Activated CD4-positive, alpha-beta T cell treated with anti-CD3 and anti-CD28 coated beads, Interleukin-2, amount 10 ng/mL, durations not matched to agents 7 days and 5 days (primary cell): ENCODE measurements at regions not wholly inside any gene's neighbourhood (a gene's known extent, or its start where the extent isn't known, plus 50 kb on each side); places are given as distances from the start of the nearest gene placed in this dataset.
A peak's percentile ranks its signal among the peaks of the same experiment; 100 is the strongest.

Experiments used
- CTCF ChIA-PET: fragments of 350-600 bp; sonication (Branson Sonifier 250); formaldehyde crosslinking; loops from one replicate; lab custom pipeline; 2021; ENCODE audit warnings: antibody characterized with exemption; lab: Charles Lee
- POLR2A ChIA-PET: fragments of 350-600 bp; sonication (Branson Sonifier 250); formaldehyde crosslinking; loops from one replicate; lab custom pipeline; 2021; ENCODE audit warnings: antibody characterized with exemption; lab: Charles Lee
- DNase-seq: peaks from one replicate; pipeline ENCODE4 v3.0.0-alpha.2; 2020
- H3K27ac Mint-ChIP-seq: one replicate; pipeline ENCODE4 v1.8.0; 2021; ENCODE audit warnings: mild to moderate bottlenecking, moderate library complexity, mixed read lengths
- H3K27me3 Mint-ChIP-seq: one replicate; pipeline ENCODE4 v1.8.0; 2021; ENCODE audit warnings: mixed read lengths
- H3K36me3 Mint-ChIP-seq: one replicate; pipeline ENCODE4 v1.8.0; 2021; ENCODE audit warnings: low read depth, mixed read lengths
- H3K4me1 Mint-ChIP-seq: one replicate; pipeline ENCODE4 v1.8.0; 2021; ENCODE audit warnings: mixed read lengths
- H3K4me3 Mint-ChIP-seq: one replicate; pipeline ENCODE4 v1.8.0; 2021; ENCODE audit warnings: mild to moderate bottlenecking, moderate library complexity, mixed read lengths
- H3K9me3 Mint-ChIP-seq: one replicate; pipeline ENCODE4 v1.8.0; 2021; ENCODE audit warnings: mixed read lengths

DNA sequence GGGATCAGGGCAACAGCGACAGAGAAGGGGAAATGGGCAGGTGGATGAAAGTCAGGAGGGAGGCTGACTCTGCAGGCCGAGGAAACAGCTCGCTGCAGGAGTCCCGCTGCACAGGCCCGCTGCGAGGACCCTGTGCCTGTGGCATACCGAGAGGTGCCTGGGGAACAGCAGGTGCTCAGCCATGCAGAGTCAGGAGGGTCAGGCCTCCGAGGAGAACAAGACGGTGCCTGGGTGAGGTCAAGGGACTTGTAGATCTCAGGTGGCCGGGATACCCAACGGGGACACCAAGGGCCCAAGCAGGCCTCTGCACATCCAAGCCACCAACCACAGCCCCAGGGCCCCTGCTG lies 67.5 kb downstream of the NCOR2 start:
- no peaks in the 10 kb centered on the region for H3K9me3 Mint-ChIP-seq
- peaks cover 12% of the 10 kb centered on the region for H3K4me1 Mint-ChIP-seq
- H3K36me3 Mint-ChIP-seq = no peaks in the 10 kb centered on the region
- no peaks in the 10 kb centered on the region for H3K27me3 Mint-ChIP-seq
- H3K4me3 Mint-ChIP-seq = no peak overlapping the region
- ChIA-PET POLR2A (no interaction called here), CTCF (no interaction called here)
- DNase-seq = no peak
- no peak overlapping the region for H3K27ac Mint-ChIP-seq

DNA sequence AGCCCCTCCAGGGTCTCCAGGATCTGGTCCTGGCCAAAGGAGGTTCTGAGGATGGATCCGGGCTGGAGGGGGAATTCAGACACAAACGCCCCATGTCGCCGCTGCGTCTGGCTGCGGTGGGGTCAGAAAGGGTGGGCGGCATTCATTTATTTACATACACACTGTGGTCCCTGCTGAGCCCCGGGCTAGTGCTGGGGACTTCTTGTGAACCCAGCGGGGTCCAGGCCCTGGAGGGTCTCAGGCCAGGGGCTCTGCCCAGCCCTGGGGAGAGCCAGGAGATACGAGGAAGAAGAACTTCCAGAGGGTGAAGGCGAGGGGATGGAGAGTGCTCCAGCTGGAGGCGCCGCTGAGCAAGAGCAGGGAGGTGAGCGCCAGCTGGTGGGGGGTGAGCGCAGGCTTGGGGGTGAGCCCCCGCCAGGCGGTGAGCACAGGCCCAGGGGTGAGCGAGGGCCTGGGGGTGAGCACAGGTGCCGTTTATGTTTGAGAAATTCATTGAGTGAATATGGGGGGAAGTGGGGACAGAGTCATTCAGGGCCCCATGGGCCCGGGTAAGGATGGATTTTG lies 68.1 kb downstream of the NCOR2 start:
- peaks cover 16% of the 10 kb centered on the region for H3K4me1 Mint-ChIP-seq
- peak overlapping the region; percentile 19 for H3K27ac Mint-ChIP-seq
- no peaks in the 10 kb centered on the region for H3K36me3 Mint-ChIP-seq
- ChIA-PET POLR2A (no interaction called here), CTCF (interaction anchor here (0.6 kb wide), 1 partner anchor 48 kb away, joined by 3 read pairs; no protein-coding TSS in a partner anchor)
- no peaks in the 10 kb centered on the region for H3K9me3 Mint-ChIP-seq
- H3K27me3 Mint-ChIP-seq = no peaks in the 10 kb centered on the region
- H3K4me3 Mint-ChIP-seq = no peak overlapping the region
- DNase-seq = no peak

DNA sequence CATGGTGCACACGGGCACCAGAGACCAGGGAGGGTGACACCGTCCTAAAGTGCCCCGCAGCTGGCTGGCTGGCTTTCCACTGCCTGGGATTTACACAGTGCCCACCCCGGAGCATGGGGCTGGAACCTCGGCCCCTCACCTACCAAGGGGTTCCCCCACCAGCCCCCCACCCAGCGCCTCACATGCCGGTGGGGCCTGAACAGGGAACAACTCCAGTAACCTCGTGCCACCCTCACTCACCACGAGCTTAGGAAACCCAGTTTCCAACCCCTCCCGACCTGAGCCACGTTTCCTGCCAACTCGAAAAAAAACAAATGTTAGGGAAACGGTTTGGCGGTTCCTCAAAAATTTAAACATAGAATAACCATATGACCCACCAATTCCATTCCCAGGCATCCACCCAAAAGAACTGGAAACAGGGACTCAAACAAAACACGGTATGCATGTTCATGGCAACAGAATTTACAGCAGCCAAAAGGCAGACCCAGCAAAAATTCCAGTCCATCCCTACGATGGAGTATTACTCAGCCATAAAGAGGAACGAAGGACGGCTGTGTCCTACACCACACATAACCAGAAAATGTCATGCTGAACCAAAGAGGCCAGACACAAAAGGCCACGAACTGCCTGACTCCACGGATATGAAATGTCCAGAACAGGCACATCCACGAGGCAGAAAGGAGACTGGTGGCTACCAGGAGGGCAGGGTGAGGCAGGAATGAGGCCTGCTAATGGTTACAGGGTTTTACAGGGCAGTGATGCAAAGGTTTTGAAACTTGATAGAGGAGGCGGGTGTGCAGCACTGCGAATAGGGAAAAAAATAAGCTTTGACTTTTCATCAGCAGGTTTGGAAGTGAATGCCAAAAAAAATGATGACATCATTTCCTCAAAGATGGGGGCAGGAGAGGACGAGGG lies 68.9 kb downstream of the NCOR2 start:
- Mint-ChIP-seq H3K4me1 (peaks cover 22% of the 10 kb centered on the region), H3K9me3 (no peaks in the 10 kb centered on the region), H3K27me3 (no peaks in the 10 kb centered on the region), H3K27ac (no peak overlapping the region), H3K4me3 (no peak overlapping the region), H3K36me3 (peaks cover 3% of the 10 kb centered on the region)
- ChIA-PET CTCF (interaction anchor here (0.6 kb wide), 1 partner anchor 47 kb away, joined by 3 read pairs; no protein-coding TSS in a partner anchor), POLR2A (no interaction called here)
- no peak for DNase-seq

DNA sequence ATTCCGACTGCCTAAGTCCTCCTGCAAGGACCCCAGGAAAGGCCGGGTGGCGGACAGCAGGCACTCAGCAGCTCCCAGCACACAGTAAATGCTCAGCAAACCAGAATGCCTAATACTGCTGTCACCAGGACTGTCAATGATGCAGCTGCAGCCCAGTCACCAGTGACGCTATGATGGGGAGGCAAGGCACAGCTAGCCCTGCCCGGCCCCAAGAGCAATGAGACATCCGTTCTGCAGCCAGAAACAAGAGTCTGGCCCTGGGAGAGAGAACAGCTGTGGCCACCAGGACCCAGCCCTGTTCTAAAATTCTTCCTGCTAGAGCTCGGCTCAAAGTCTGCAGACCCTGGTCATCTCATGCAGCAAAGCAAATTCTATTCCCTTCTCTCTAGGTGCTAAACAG lies 69.8 kb downstream of the NCOR2 start:
- no peak overlapping the region for H3K4me3 Mint-ChIP-seq
- CTCF ChIA-PET = interaction anchor here (1.0 to 1.1 kb wide), 2 partner anchors 24 to 44 kb away, joined by 3 read pairs; no protein-coding TSS in a partner anchor
- no peaks in the 10 kb centered on the region for H3K9me3 Mint-ChIP-seq
- H3K4me1 Mint-ChIP-seq = peaks cover 24% of the 10 kb centered on the region
- DNase-seq = no peak
- POLR2A ChIA-PET = no interaction called here
- H3K36me3 Mint-ChIP-seq = peaks cover 3% of the 10 kb centered on the region
- no peaks in the 10 kb centered on the region for H3K27me3 Mint-ChIP-seq
- no peak overlapping the region for H3K27ac Mint-ChIP-seq

DNA sequence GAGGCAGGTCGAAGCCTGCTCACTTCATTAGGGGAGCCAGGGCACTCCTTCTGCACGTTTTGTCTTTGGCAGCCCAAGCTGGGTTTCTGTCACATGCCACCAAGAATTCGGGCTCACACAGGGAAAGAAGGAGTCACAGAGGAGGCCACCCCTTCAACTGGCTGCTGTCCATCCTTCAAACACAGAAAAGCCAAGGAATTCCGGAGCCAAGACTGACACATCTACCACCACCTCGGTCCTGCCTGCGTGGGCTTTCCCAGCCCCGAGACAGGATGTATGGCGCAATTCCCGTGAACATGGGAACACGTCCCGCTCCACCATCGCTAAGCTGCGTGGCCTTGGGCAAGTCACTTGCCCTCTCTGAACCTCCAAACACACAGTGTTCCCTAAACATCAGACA lies 70.4 kb downstream of the NCOR2 start:
- Mint-ChIP-seq H3K4me3 (no peak overlapping the region), H3K36me3 (peaks cover 3% of the 10 kb centered on the region), H3K4me1 (peaks cover 24% of the 10 kb centered on the region), H3K27me3 (no peaks in the 10 kb centered on the region), H3K9me3 (no peaks in the 10 kb centered on the region), H3K27ac (no peak overlapping the region)
- DNase-seq = no peak
- CTCF ChIA-PET = interaction anchor here (1.0 to 1.1 kb wide), 2 partner anchors 25 to 43 kb away, joined by 3 read pairs; no protein-coding TSS in a partner anchor
- POLR2A ChIA-PET = no interaction called here

DNA sequence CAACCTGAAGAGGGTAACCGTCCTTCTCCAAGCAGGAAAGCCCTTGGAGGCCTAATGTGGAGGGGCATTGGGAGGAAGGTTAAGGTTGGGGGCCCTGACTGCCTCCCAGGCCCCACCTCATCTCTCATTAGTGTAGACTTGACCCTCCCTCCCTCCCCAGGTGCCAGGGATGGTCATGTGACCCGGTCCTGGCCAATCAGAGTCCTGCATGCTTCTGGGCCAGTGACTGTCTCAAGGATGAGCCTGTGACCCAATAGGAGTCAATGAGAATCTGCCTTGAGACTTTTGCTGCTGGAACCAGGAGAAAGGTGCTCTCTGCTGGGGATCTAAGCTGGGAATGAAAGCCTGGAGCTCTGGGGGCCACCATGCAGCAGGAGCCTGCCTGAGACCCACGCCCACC lies 70.8 kb downstream of the NCOR2 start:
- POLR2A ChIA-PET = no interaction called here
- DNase-seq = no peak
- no peak overlapping the region for H3K4me3 Mint-ChIP-seq
- CTCF ChIA-PET = interaction anchor here (1.1 kb wide), 1 partner anchor 43 kb away, joined by 3 read pairs; no protein-coding TSS in a partner anchor
- no peak overlapping the region for H3K27ac Mint-ChIP-seq
- peaks cover 3% of the 10 kb centered on the region for H3K36me3 Mint-ChIP-seq
- no peaks in the 10 kb centered on the region for H3K9me3 Mint-ChIP-seq
- H3K27me3 Mint-ChIP-seq = no peaks in the 10 kb centered on the region
- H3K4me1 Mint-ChIP-seq = peaks cover 24% of the 10 kb centered on the region

DNA sequence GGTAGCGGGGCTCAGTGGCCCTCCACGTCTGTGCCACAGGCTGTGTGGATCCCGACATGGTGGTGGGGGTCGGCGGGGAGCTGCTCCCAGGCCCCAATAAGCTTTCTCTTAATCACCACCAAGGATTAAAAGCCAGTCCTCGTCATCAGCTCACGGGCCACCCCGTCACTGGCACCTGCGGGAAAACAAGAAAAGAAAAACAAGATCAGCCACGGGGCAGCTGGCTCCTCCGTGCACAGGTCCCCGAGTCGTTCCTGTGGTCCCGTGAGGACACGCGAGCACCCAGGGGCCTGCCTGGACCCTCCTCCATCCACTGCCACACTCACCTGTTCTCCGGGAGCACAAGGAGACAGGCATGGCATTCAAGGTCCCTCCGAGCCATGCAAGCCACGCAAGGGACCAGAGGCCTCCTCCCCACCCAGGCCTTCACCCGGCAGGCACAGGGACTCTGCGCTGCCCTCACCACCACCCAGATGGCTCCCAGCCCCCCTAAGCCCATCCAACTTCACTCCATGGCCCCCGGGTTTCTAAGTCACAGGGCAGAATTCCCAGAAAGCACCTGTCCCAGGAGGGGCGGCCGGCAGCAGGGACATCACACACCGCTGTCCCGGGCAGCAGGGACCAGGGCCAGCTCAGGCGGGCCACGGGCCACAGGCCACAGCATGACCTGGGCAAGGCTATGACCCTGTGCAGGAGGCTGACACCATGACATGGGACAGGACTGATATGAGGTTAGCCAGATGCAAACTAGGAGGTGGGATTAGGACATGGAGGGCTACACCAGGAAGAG lies 72.0 kb downstream of the NCOR2 start:
- Mint-ChIP-seq H3K9me3 (no peaks in the 10 kb centered on the region), H3K36me3 (peaks cover 3% of the 10 kb centered on the region), H3K4me3 (no peak overlapping the region), H3K4me1 (peaks cover 21% of the 10 kb centered on the region), H3K27me3 (no peaks in the 10 kb centered on the region), H3K27ac (peak overlapping the region; percentile 50)
- ChIA-PET POLR2A (no interaction called here), CTCF (no interaction called here)
- no peak for DNase-seq

DNA sequence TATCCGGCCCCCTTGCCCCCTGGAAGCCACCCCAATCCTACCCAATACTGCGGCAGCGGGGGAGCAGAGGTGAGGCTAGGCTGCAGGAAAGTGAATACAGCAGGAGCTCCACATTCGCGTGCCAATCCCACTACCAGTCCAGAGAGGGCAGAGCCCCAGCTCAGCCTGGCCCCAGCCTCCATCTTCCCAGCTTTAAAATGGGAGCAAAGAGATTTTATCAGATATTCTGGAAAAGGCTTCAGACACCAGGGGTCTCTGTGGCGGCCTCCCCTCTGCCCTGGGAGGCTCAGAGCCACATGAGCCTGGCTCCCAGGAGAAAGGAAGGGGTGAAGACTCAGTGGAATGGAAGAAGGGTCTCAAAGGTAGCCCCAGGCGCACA lies 72.7 kb downstream of the NCOR2 start:
- Mint-ChIP-seq H3K36me3 (peaks cover 3% of the 10 kb centered on the region), H3K4me1 (peaks cover 21% of the 10 kb centered on the region), H3K9me3 (no peaks in the 10 kb centered on the region), H3K27me3 (no peaks in the 10 kb centered on the region), H3K27ac (no peak overlapping the region), H3K4me3 (no peak overlapping the region)
- ChIA-PET POLR2A (no interaction called here), CTCF (no interaction called here)
- no peak for DNase-seq

DNA sequence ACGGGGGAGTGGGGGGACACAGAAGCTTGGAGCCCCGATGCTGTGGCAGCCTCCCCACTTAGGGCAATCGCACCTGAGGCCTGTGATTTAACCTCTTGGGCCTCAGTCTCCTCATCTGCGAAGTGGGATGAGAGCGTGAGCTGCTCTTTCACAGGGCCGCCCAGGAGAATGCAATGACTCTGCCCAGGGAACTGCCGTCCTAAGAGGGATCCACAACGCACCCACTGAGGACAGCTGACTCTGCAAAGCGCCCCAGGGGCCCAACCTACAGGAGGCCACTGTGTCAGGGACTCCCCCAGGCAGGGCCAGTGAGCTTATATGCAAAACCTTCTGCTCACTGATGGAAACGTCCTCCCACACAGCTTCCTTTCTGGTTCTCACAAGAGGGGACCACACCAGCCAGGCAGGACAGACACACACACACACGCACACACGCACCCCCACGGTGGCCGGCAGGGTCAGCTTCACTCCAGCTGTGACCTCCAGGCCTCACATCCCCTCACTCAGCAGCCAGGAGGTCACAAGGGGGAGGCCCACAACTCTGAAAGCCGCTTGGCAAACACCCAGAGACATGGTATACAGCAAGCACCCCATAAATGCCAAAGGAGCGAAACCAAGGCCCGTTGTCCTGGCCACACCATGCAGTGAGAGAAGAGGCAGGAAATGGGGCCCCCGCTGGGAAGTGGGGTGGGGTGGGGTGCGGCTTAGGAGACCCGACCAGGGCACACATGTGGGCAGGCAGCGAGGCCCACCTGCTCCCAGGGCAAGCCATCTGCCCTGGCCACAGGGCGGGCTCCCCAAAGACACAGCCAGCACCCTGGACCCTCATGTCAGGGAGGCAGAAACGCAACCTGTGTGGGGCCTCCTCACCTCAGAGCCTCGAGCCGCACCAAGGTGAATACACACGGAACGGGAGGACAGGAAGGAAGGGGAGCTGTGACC lies 73.3 kb downstream of the NCOR2 start:
- Mint-ChIP-seq H3K4me3 (no peak overlapping the region), H3K27ac (peak overlapping the region; percentile 83), H3K27me3 (no peaks in the 10 kb centered on the region), H3K36me3 (peaks cover 3% of the 10 kb centered on the region), H3K4me1 (peaks cover 21% of the 10 kb centered on the region), H3K9me3 (no peaks in the 10 kb centered on the region)
- POLR2A ChIA-PET = no interaction called here
- DNase-seq = no peak
- CTCF ChIA-PET = interaction anchor here (0.7 to 1.4 kb wide), 5 partner anchors 8 to 50 kb away, joined by 3 to 6 read pairs (median 3); no protein-coding TSS in a partner anchor

DNA sequence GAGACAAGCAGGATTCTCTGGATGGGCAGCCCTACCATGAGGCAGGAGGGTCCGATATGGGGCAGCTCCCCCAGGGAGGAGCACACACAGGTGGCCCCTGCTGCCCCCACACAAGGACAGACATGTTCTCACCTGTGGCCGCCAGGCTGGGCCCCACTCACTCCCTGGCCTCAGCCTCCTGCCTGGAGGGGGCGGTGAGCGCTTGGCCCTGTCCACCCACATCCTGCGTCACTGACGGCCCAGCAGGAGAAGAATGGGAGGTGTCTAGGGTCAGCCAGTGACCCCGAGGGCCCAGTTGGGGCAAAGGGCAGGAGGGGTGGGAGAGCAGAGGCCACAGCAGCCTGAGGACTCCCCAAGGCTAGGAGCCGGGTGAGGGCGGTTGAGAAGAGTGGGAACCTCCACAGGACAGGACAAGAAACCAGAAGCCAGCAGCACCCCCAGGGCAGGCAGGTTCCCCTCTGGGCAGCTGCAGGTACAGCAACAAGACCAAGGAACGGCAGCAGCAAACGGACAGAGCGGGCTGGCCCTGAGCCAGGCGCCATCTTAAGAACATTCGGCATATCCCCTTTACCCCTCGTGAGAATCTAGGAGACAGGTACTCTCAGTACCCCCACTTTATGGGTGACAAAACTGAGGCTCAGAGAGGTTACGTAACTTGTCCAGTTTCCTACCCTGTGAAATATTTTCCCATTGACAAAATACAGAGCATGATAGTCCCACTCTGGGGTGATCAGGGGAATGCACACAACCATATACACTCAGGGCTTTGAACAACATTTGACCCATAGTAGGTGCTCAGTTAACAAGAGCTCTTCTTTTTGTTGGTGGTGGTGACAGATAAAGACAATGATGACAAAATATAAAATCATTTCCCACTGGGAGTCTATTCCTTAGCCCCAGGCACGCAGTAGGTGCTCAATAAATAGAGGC lies 74.3 kb downstream of the NCOR2 start:
- H3K9me3 Mint-ChIP-seq = no peaks in the 10 kb centered on the region
- peaks cover 3% of the 10 kb centered on the region for H3K36me3 Mint-ChIP-seq
- ChIA-PET POLR2A (no interaction called here), CTCF (interaction anchor here (0.7 to 1.4 kb wide), 5 partner anchors 9 to 51 kb away, joined by 3 to 6 read pairs (median 3); no protein-coding TSS in a partner anchor)
- no peak overlapping the region for H3K4me3 Mint-ChIP-seq
- no peak overlapping the region for H3K27ac Mint-ChIP-seq
- H3K27me3 Mint-ChIP-seq = no peaks in the 10 kb centered on the region
- DNase-seq = no peak
- H3K4me1 Mint-ChIP-seq = peaks cover 14% of the 10 kb centered on the region

DNA sequence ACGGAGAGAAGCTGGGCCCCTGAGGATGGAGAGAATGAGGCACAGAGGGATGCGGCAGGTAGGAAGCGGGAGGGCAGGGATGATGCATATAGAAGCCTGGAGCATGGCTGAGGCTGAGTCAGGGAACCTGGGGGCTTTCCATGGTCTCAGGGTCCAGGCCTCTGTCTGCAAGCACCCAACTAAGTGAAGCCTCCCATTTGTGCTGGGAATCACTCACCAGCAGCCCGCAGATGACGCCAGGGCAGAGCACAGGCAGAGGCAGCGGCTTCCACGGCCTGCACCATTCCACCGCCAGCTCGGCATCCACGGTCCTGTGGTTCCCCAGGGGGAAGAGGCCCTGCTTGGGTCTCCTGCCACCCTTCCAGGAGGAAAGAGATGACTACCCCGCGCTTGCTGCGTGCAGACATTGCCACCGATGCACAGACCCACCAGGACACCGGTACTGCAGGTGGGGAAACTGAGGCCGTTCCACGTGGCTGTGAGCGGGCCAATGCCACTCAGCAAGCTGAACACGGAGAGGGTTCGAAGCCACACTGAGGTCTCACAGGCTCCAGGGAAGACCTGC lies 75.5 kb downstream of the NCOR2 start:
- H3K4me3 Mint-ChIP-seq = no peak overlapping the region
- no peaks in the 10 kb centered on the region for H3K27me3 Mint-ChIP-seq
- ChIA-PET POLR2A (no interaction called here), CTCF (interaction anchor here (0.7 to 1.1 kb wide), 2 partner anchors 9 to 274 kb away, joined by 3 to 4 read pairs; no protein-coding TSS in a partner anchor)
- no peak for DNase-seq
- H3K9me3 Mint-ChIP-seq = no peaks in the 10 kb centered on the region
- no peak overlapping the region for H3K27ac Mint-ChIP-seq
- peaks cover 14% of the 10 kb centered on the region for H3K4me1 Mint-ChIP-seq
- peaks cover 3% of the 10 kb centered on the region for H3K36me3 Mint-ChIP-seq
